HG02798 (cell line): ENCODE measurements at regions not wholly inside any gene's neighbourhood (a gene's known extent, or its start where the extent isn't known, plus 50 kb on each side); places are given as distances from the start of the nearest gene placed in this dataset.

Source experiments
- ATAC-seq: cut with Tn5 transposase; IDR thresholded peaks from one replicate; pipeline ENCODE4 v1.9.1; 2021; ENCODE audit warnings: mild to moderate bottlenecking; ENCODE audit not compliant: unreplicated experiment, poor library complexity

DNA sequence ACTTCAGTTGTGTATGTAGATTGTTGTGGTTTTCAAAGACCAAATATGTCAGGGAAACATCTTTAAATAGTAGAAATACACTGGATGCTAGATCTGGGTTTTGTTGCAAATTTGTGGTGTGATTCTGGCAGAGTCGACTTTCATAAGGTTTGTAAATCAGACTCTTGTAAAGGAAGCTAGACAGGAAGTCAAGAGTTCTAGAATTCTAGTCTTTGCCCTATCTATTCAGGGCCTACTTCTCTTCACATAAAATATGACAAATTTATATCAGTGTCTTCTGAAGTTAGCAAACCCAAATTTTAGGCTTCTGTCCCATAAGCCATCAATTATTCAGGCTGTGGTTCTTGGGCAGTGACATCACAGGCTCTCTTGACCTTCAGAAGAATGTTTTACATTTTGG is 1579.2 kb upstream of the PIK3C3 start:
- no peak for ATAC-seq

DNA sequence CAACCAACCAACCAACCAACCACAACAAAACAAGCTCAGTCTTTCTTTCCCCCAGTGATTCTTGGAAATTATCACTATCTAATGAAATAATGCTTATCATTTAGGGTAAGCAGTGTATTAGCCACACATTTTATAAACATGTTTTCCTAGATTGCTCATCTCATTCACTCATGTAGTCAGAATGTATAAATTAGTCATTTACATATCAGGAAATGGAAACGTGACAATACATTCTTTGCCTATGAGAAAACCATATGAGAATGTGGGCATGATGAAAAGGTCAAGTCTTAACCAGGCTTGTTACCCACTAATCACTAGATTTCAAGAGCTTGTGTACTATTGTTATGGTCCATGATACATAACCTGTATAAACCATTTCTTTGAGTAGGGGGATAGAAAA is 1583.4 kb upstream of the PIK3C3 start:
- no peak for ATAC-seq

DNA sequence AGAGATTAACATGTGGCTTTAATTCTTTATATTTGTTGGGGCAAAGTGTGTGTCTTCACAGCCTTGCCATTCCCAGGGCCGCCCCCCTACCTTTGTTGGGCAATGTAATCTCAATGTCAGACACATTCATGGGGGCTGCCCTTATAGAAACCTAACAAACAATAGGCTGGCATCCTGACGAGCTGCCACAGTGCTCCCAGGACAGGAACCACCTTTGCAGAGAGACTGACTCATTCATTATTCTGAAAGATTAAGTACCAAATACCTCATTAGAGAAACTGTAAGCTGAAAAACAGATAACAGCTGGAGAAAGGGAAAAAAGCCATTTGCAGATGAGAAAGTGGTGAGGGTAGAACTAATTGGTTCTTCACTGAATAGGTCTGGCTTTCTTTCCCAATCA is 1587.5 kb upstream of the PIK3C3 start:
- ATAC-seq: no peak

DNA sequence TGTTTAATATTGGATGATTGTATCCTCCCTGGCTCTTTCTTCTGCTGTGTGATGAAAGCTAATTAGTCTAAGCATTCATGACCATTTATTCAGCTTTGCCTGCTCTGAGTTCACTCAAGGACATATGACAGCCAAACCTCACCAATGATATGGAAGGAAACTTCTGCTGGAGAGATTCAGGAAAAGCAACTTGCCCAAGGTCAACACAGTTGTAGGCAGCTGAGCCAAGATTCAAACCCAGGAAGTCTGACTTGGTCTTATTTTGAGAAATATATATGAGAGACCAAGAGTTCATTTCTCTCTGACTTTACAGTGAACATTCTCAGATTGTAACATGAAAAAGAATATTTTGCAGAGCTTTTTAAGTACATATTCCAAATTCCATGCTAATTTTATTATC is 1588.5 kb upstream of the PIK3C3 start:
- no peak for ATAC-seq

DNA sequence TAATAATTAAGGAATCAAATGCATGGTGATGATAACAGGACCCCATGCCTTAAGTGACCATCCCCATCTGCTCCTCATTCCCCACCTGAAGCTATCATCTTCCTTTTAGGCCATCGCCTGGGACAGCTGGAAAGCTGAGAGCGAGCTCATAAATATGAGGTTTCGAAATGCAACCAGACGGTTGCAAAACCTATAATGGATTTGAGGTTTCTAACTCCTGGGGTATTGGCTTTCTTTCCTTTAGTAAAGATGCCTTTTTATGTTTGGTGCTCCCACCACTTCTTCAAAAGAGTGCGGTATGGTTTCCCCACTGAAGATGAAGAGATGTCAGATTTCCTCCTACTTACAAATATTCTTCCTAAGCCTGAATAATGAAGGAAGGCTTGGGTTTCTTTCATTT is 1589.5 kb upstream of the PIK3C3 start:
- ATAC-seq: no peak

DNA sequence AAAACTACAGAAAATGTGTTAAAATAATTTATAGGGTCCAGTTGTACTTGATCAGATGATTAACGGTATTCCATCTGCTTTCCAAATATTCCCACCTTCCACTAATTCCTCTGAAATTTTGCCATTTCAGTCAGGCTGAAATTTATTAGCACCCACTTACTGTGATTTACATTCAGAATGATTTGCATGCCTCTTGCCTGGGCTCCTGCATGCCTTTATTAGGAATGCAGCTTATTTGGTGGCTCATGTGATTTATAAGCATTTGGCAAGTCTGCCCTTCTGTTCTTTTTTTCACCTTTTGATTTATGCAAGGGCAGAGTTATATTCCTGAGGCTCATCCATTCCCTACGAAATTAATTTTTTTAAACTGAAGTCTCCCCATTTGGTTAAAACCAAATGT is 1594.5 kb upstream of the PIK3C3 start:
- ATAC-seq: no peak

DNA sequence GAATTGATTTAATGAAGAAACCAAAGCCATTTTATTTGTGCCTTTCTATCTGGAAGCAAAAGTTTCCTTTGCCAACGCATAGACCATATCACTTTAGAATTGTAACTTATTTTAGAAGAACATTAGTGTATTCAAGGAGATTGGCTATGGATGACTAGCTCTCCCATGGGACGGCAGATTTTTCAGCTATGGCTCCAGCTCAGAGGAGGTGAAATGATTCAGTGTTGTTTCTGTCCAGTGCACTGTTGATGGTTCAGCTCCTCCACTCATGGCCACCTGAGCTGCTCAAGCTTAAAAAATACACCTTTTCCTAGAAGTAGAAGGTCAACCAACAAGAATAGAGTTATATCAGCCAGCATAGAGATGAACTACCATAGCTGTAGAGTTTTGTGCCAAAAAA is 1597.5 kb upstream of the PIK3C3 start:
- ATAC-seq: no peak

DNA sequence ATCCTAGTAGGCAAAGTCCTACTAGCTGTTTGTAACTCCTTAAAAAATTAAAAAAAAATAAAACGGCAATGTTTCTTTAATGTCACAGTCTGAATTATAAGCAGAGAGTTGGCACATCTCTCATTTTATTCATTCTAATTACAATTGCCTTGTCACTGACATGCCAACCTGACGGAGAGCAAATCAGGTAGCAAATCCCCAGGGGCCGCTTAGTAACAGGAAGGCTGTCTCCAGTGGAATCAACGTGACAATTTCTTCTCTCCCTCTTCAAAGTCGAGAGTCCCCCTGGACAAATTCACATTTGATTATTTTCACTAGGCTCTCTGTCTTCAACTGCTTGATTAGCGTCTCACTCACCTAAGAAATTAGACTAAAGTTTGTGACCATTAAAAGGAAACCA is 1598.9 kb upstream of the PIK3C3 start:
- no peak for ATAC-seq

DNA sequence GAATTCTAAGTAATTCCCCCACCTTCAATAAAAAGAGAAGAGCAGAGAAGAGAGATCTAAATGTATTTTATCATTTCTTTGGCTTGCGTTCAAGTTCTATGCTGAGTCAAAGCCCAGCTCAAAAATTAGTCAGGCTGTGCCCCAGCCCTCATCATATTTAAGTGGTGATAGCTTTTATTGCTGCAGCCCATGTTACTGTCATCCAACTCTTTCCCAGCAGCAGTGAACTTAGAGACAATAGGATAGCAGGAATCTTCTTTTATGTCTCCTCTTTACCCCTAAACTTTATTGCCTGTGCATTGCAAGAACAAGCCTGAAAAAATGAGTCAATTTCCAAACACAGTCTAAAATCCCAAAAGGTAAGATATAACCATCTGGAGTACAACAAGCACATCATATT is 1599.3 kb upstream of the PIK3C3 start:
- no peak for ATAC-seq

DNA sequence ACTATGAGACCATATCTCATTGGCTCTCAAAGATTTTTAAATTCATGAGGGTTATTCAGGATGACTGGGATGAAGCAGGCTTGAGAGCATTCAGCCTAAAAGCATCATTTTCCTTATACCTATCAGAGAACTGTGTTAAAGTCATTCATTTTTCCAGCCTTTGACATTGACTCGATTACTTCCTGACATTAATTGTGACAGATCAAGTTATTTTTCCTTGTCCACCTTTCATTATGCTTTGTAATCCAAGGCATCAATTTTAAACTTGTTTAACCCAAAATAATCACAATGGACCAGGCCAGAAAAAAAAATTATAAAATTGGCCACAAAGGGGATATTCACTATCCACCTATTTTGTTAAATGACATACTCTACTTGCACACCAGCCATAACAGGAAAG is 1606.8 kb upstream of the PIK3C3 start:
- no peak for ATAC-seq

DNA sequence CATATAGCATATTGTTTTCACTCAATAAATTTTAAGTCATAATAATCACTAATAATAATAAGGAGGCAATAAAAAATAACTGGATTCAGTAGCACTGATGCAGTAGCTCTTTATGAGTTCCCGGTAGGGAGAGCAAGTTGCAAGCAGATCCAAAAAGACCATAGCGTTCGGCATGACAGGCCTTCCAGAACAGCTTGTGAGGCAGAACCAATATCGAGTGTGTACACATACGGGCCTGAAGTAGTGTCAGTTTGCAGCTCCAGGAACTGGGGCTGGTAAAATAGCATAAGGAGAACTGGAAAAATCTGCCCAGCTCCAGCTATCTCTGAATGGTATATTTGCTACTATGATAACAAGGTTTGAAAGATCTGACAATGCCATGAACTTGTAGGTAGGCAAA is 1607.8 kb upstream of the PIK3C3 start:
- no peak for ATAC-seq

DNA sequence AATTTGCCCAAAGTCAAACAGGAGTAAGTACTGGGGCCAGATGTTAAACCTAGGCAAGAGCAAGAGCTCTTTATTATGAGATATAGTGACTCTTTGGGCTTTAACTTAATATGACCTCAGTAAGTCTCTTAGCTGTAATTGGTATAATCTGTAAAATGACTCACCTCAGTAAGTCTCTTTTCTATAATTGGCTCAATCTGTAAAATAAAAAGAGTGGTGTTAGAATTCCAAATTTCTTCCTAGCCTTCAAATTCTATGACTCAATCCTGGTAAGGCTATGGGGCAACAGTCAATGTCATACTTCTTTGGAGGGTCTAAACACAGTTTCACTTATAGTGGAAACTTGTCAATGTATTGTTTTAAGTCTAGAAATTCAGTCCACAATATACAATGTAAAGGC is 1608.9 kb upstream of the PIK3C3 start:
- ATAC-seq: no peak

DNA sequence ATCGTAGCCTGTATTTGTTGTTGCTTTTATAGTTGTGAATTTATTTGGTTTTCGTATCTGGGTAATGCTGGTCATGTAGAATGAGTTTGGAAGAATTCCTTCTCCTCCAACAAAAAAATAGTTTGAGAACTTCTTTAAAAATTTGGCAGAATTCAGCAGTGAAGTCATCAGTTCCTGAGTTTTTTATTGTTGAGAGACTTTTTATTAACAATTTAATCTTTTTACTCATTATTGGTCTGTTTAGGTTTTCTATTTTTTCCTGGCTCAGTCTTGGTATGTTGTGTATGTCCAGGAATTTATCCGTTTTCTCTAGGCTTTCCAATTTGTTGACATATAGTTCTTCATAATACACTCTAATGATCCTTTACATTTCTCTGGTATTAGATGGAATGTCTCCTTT is 1613.3 kb upstream of the PIK3C3 start:
- ATAC-seq: no peak

DNA sequence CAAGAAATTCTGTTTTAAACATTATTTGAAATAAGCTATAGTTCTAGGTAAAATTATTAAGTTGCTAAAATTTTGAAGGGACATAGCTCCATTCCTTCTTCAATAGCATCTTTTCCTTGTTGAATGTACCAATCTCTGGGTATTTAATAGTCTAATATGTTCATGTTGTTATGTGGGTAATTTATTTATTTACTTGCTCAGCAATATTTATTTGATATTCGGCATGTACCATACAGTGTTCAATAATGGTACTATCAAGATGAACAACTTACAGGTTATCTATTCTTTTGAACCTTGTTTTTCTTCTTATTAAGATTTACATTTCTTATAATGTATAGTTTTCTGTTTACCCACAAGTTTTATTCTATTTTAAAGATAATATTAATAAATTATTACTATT is 1616.8 kb upstream of the PIK3C3 start:
- ATAC-seq: no peak

DNA sequence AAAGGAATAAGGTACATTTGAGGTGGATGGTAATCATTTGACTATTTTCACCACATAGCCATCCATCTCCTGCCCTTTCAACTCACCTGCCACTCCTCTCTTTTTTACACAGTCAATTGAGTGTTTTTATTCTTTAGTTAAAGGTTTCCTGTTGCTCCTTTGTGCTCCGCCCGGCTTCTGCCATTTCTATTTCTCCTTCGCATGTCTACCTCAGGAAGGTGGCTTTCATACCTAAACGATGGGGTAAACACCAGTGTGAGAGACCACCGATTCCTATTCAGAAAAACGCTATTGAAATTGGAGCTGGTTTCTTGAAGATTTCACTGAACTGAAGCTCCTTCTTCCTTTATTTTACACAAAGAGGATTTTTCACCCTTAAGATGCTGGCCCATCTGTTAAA is 1628.0 kb upstream of the PIK3C3 start:
- ATAC-seq: no peak

DNA sequence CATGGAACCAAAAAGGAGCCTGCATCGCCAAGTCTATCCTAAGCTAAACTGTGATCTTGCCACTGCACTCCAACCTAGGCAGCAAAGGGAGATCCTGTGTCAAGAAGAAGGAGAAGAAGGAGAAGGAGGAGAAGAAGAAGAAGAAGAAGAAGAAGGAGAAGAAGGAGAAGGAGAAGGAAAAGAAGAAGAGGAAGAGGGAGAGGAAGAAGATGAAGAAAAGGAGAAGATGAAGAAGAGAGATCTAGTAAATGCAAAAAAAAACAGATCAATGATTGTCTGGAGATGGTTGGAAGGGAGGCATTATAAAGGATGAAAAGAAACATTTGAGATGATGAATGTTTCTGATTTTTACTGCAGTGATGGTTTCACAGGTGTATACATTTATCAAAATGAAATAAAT is 1629.0 kb upstream of the PIK3C3 start:
- no peak for ATAC-seq

DNA sequence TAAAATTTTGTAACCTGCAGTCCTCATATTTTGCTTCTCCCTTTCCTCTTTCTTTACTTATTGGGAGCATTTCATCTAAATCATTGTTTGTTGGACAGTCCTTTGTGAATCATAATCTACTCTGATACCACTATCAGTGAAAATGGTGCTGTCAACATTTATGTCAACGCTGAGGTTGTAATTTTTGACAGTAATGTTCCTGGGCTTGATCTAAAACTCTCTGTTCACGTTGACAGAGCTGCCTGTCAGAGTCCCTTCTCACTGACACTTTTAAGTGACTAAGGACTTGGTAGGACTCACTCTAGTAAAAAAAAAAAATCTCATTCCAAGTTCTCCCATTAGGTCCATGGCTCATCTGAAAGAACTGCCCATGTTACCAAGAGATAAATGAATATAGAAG is 1640.8 kb upstream of the PIK3C3 start:
- ATAC-seq: no peak

DNA sequence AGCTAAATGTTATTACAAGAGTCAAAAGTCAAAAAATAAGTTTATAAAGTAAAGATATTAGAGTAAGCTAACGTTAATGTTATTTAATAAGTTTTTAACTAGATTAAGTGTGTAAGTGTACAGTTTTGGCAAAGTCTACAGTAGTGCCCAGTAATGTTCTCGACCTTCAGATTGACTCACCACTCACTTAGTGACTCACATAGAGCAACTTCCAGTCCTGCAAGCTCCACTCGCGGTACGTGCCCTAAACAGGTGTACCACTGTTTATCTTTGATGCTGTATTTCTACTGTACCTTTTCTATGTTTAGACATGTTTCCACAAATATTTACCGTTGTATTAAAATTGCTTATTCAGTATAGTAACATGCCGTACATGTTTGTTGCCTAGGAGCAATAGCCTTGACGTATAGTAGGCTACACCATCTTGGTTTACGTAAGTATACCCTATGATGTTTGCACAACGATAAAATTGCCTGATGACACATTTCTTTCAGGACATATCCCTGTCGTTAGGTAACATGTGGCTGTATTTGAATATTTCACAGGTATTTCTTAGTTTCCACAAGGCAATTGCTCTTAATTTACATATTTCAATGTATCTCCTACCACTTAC is 1641.9 kb upstream of the PIK3C3 start:
- no peak for ATAC-seq

DNA sequence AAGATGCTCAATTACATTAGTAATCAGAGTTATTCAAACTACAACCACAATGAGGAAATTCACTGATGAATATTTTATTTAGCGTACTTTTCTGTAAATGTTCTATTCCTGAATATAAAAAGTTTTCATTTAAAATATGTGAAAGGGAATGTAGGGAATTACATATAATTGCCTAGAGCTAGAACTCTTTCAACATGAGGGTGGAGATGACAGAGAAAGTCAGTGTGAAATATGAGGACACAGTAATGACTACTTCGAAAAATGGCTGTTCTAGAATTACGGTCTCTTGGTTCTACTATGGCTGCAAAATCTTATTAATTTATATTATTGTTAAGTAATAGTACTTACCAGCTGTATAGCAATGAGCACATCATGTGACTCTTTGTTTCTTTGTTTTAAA is 1647.4 kb upstream of the PIK3C3 start:
- no peak for ATAC-seq

DNA sequence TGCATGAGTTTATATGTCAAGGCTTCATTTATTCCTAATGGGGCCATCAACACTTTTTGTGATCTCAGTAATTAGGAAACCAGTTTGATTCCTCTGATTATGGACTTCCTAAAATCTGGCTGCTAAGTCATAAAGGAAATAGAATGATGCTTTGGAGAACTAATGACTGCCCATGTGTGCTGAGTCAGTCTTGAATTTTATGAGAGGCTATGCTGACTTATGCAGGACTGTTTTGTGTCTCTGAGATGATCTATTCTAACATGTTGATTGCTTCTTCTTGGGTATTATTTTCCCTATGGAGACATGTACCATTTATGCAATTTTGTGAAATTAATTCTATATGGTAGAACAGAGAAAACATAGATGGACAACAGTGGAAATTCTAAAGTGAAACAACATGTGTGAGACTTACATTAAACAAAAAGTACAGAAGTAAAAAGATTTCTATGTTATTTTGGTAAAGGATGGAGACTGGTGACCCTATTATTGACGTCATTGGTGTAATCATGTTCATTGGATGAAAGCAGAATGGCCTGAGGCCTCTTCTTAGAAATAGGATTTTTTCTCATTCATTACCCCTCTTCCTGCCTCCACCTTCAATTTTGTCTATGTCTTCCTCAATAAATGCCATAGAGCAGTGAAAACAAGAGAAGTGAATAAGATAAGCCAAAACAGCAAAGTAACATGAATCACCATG is 1658.2 kb upstream of the PIK3C3 start:
- ATAC-seq: no peak

DNA sequence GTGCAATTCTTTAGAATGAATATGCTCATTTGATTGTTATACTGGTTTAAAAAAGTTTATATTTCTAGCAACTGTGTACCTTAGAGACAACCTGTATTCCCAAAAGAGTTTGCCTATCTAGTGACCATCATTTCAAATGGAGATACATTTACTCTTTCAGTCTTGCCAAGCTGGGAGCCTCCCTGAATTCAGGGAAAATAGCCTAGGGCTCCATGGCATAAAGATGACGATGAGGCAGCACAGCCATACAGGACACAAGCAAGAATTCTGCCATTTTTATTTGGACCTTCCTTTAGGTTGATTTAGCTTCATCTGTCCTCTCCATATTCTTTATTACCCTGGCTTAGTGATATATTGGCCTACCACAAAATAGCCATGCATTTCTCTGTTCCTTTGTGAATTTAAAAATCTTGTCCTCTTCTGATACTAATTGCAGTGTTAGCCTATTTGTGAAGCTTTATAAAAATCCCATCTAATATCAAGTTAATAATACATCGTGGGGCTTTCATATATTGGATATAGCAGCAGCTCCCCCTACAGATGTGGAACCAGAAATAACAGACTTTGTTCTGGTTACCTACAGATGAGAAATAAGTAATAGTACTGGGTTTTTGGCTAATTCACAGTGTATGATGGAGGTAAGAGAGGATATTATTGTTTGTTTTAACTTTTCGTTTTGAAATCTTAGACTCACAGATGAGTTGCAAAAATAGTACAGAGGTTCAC is 1661.9 kb upstream of the PIK3C3 start:
- no peak for ATAC-seq

DNA sequence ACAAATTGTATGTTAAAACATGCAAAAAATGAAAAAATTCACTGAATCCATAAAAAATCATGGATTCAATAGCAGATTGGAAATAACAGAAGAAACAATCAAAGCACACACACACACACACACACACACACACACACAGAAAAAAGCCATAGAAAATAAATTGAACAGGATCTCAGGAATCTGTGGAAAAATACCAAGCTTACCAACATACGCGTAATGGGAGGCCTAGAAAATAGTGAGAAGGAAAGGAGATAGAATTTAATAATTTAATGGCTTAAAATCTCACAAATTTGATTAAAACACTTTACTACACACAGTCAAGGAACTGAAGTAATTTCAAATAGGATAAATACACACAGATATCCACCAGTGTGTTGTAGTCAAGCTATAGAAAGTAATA is 1671.5 kb upstream of the PIK3C3 start:
- ATAC-seq: no peak
